PC-9 (cell line): ENCODE measurements at regions not wholly inside any gene's neighbourhood (a gene's known extent, or its start where the extent isn't known, plus 50 kb on each side); places are given as distances from the start of the nearest gene placed in this dataset.

Experiments
- CTCF ChIP-seq: fragments of 200-600 bp; sonication (generic); conservative IDR thresholded peaks from 2 replicates; pipeline ENCODE4 v1.6.1; 2017; ENCODE audit warnings: mixed run types, antibody characterized with exemption, mild to moderate bottlenecking, moderate library complexity
- EZH2 ChIP-seq: fragments of 200-600 bp; sonication (generic); IDR thresholded peaks from 2 replicates; pipeline ENCODE4 v1.8.0; 2017; ENCODE audit warnings: antibody characterized with exemption, low read depth

GRCh38 chr21:15566703-15567102, 163.1 kb upstream of the USP25 start:
- TF ChIP-seq CTCF (no peak), EZH2 (no peak)
